ENCODE measurements at regions not wholly inside any gene's neighbourhood (a gene's known extent, or its start where the extent isn't known, plus 50 kb on each side); places are given as distances from the start of the nearest gene placed in this dataset.

DNA sequence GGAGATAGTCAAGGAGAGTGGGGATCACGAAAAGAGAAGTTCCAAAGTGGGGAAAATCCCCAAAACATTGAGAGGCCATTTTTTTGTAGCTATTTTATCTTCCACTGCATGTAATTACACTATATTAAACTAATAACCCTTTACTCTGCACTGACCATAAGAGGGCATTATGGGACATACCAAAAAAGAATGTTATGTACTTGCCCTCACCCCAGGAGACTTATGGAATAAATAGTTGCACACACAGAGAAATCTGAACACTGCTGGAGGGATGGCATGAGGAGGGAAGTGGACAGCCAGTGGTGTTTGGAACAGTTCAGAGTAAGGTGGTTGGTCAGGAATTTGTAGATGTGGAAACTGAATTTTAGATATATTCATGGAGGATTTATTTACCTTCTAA is 422.9 kb downstream of the SNAPC1 start:
- TF ChIP-seq ZNF121 (CRISPR knock-in tag; conservative IDR thresholded peaks at IDR 0.05) = no peak
- TF ChIP-seq, protein P1, sequence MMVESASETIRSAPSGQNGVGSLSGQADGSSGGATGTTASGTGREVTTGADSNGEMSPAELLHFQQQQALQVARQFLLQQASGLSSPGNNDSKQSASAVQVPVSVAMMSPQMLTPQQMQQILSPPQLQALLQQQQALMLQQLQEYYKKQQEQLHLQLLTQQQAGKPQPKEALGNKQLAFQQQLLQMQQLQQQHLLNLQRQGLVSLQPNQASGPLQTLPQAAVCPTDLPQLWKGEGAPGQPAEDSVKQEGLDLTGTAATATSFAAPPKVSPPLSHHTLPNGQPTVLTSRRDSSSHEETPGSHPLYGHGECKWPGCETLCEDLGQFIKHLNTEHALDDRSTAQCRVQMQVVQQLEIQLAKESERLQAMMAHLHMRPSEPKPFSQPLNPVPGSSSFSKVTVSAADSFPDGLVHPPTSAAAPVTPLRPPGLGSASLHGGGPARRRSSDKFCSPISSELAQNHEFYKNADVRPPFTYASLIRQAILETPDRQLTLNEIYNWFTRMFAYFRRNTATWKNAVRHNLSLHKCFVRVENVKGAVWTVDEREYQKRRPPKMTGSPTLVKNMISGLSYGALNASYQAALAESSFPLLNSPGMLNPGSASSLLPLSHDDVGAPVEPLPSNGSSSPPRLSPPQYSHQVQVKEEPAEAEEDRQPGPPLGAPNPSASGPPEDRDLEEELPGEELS (CRISPR knock-in tag; IDR thresholded peaks at IDR 0.05; ENCODE audit: borderline replicate concordance) = no peak
